ENCODE measurements at regions not wholly inside any gene's neighbourhood (a gene's known extent, or its start where the extent isn't known, plus 50 kb on each side); places are given as distances from the start of the nearest gene placed in this dataset.

DNA sequence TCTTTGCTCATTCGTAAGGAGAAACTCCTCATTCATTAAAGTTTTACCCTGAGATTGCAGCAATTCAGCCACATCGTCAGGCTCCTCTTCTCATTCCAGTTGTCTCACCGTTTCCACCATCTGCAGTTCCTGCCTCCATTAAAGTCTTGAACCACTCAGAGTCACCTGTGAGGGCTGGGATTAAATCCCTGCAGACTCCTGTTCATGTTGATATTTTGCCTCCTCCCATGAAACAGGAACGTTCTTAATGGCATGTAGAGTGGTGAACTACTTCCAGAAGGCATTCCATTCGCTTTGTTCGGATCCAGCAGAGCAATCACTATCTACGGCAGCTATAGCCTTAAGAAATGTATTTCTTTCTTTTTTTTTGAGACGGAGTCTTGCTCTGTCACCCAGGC lies 96.5 kb upstream of the FAM20C start:
- no peak for TF ChIP-seq MYC (IDR thresholded peaks at IDR 0.05; ENCODE audit: low read depth, low read length)
- TF ChIP-seq, protein P1, sequence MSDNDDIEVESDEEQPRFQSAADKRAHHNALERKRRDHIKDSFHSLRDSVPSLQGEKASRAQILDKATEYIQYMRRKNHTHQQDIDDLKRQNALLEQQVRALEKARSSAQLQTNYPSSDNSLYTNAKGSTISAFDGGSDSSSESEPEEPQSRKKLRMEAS (IDR thresholded peaks at IDR 0.05; ENCODE audit: low read depth, low read length): no peak
- TF ChIP-seq, protein P2, sequence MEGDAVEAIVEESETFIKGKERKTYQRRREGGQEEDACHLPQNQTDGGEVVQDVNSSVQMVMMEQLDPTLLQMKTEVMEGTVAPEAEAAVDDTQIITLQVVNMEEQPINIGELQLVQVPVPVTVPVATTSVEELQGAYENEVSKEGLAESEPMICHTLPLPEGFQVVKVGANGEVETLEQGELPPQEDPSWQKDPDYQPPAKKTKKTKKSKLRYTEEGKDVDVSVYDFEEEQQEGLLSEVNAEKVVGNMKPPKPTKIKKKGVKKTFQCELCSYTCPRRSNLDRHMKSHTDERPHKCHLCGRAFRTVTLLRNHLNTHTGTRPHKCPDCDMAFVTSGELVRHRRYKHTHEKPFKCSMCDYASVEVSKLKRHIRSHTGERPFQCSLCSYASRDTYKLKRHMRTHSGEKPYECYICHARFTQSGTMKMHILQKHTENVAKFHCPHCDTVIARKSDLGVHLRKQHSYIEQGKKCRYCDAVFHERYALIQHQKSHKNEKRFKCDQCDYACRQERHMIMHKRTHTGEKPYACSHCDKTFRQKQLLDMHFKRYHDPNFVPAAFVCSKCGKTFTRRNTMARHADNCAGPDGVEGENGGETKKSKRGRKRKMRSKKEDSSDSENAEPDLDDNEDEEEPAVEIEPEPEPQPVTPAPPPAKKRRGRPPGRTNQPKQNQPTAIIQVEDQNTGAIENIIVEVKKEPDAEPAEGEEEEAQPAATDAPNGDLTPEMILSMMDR (IDR thresholded peaks at IDR 0.05; ENCODE audit: low read depth, low read length): no peak
- TF ChIP-seq POLR2A (IDR thresholded peaks at IDR 0.05; ENCODE audit: extremely low read depth, insufficient read length): no peak
- DNase-seq (ENCODE audit: low read depth): no peak
- no peak overlapping the region for H3K4me3 ChIP-seq (ENCODE audit: low read depth, low read length)

DNA sequence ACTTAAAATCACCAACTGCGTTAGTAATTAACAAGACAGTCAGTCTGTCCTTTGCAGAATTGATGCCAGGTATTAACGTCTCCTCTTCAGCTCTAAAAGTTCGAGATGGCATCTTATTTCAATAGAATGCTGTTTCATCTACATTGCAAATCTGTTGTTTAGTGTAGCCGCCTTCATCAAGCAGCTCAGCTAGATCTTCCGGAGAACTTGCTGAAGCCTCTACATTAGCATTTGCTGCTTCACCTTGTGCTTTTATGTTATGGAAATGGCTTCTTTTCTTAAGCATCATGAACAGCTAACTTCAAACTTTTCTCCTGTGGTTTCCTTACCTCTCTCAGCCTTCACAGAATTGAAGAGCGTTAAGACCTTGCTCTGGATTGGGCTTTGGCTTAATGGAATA lies 95.5 kb upstream of the FAM20C start:
- TF ChIP-seq, protein P2 (IDR thresholded peaks at IDR 0.05; ENCODE audit: low read depth, low read length): no peak
- TF ChIP-seq MYC (IDR thresholded peaks at IDR 0.05; ENCODE audit: low read depth, low read length) (no peak), POLR2A (IDR thresholded peaks at IDR 0.05; ENCODE audit: extremely low read depth, insufficient read length) (no peak)
- TF ChIP-seq, protein P1 (IDR thresholded peaks at IDR 0.05; ENCODE audit: low read depth, low read length): no peak
- no peak for DNase-seq (ENCODE audit: low read depth)
- no peak overlapping the region for H3K4me3 ChIP-seq (ENCODE audit: low read depth, low read length)

DNA sequence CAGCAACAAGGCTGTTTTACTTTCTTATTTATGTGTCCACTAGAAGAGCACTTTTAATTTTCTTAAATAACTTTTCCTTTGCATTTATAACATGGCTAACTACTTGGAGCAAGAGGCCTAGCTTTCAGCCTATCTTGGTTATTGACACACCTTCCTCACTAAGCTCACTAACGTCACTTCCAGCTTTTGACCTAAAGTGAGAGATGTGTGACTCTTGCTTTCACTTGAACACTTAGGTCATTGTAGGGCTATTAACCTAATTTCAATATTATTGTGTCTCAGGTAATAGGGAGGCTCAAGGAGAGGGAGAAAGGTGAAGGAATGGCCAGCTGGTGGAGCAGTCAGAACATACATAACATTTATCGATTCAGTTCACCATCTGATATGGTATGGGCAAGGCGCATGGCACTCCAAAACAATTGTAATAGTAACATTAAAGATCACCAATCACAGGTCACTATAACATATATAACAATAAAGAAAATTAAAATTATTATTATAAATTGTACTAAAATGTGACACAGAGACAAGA lies 95.0 kb upstream of the FAM20C start:
- DNase-seq (ENCODE audit: low read depth): no peak
- no peak overlapping the region for H3K4me3 ChIP-seq (ENCODE audit: low read depth, low read length)
- TF ChIP-seq POLR2A (IDR thresholded peaks at IDR 0.05; ENCODE audit: extremely low read depth, insufficient read length): no peak
- TF ChIP-seq, protein P1 (IDR thresholded peaks at IDR 0.05; ENCODE audit: low read depth, low read length): no peak
- TF ChIP-seq MYC (IDR thresholded peaks at IDR 0.05; ENCODE audit: low read depth, low read length): no peak

DNA sequence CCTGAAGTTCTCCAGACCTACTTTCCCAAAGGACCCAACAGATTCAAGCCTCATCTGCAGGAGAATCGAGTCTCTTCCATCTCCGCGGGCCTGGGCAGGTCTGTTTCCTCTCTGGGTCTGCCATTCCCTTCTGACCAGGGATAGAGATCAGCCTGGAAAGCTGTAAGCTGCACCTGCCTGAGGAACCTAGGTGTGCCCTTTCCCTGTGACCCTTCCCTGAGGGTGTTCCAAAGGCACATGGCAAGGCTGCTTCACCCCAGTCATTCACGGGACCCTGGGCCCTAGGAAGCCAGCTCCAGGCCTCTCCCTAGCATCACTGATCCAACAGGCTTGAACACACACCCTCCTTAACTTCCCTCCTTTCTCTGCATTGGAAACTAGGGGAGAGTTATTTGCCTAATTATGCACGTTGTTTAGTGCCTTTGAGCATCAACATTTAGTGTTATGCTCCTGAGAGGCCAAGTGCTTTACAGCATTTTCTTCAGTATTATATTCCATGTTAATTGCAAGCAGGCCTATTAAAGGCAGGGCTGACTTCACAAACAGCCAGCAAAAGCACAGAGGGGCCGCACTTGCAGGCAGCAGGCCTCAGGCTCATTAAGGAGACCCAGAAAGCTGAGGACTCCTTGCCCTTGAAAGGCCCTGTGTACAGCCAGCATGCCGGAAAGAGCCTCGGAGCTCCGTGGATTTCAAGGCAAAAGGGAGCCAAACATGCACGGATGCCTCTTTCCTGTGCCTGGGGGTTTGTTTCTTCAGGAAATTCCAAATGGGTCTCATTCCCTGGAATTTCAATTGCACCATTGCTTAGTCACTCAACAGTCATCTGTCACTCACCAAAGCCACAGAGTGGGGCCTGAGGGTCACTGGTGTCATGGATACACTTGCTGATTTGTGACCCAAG lies 91.0 kb upstream of the FAM20C start:
- TF ChIP-seq, protein P1 (IDR thresholded peaks at IDR 0.05; ENCODE audit: low read depth, low read length): no peak
- TF ChIP-seq MYC (IDR thresholded peaks at IDR 0.05; ENCODE audit: low read depth, low read length) (no peak), POLR2A (IDR thresholded peaks at IDR 0.05; ENCODE audit: extremely low read depth, insufficient read length) (no peak)
- TF ChIP-seq, protein P2 (IDR thresholded peaks at IDR 0.05; ENCODE audit: low read depth, low read length): no peak
- no peak overlapping the region for H3K4me3 ChIP-seq (ENCODE audit: low read depth, low read length)
- no peak for DNase-seq (ENCODE audit: low read depth)

DNA sequence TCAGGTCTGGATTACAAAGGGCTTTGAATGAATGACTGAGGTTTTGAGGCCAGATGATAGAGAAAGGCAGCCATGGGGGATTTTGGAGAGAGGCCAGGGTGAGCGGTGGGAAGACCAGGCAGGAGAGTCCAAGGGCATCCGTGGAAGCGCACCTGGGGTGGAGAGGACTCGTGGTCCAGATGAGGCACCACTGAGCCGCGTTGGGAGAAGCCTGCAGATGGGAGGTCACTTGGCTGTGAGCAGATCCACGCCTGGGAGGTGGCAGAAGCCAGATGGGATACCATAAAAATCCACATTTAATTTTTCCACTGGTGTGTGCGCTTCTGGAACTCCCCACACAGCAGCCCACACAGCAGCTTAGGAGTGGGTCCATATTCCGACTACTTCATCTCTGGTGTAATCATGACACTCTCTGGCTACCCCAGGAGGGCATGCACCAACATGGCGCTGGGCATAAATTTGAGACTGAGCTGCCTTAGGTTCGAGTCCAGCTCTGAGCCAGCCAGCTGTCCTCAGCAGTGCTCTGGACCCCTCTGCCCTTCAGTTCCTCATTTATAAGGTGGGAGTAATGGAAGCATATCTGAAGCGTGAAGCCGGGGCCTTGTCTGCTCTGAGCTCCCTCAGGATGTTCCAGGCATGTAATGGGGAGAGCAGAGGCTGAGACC lies 90.2 kb upstream of the FAM20C start:
- no peak for TF ChIP-seq POLR2A (IDR thresholded peaks at IDR 0.05; ENCODE audit: extremely low read depth, insufficient read length)
- no peak for TF ChIP-seq MYC (IDR thresholded peaks at IDR 0.05; ENCODE audit: low read depth, low read length)
- TF ChIP-seq, protein P1 (IDR thresholded peaks at IDR 0.05; ENCODE audit: low read depth, low read length): no peak
- TF ChIP-seq, protein P2 (IDR thresholded peaks at IDR 0.05; ENCODE audit: low read depth, low read length): no peak
- H3K4me3 ChIP-seq (ENCODE audit: low read depth, low read length): no peak overlapping the region
- no peak for DNase-seq (ENCODE audit: low read depth)

All from NB4 (cell line).